ENCODE measurements at regions not wholly inside any gene's neighbourhood (a gene's known extent, or its start where the extent isn't known, plus 50 kb on each side); places are given as distances from the start of the nearest gene placed in this dataset.

- intact Hi-C loops (cut with DNase I): no loop called here
- 56 to 67% methylated on average over 1 of the region's 1 CpG for WGBS, 2 donors
- H3K36me3 ChIP-seq: no peaks in the 10 kb centered on the region
- no peak for ATAC-seq
- no peak overlapping the region for H3K4me3 ChIP-seq
- H3K27me3 ChIP-seq: no peaks in the 10 kb centered on the region
- no peaks in the 10 kb centered on the region for H3K4me1 ChIP-seq
- no peak overlapping the region for H3K27ac ChIP-seq
- FAIRE-seq: no peak
- no peak for TF ChIP-seq CTCF (IDR thresholded peaks at IDR 0.05)
- no peak for DNase-seq
- H3K9me3 ChIP-seq: no peaks in the 10 kb centered on the region
Observed at GRCh38 chr1:220385158-220385557, 112.9 kb upstream of the RAB3GAP2 start.

- Histone ChIP-seq H3K27ac (no peak overlapping the region), H3K4me1 (no peaks in the 10 kb centered on the region), H3K9me3 (no peaks in the 10 kb centered on the region), H3K4me3 (no peak overlapping the region), H3K36me3 (no peaks in the 10 kb centered on the region), H3K27me3 (no peaks in the 10 kb centered on the region)
- DNase-seq (no peak), FAIRE-seq (no peak), ATAC-seq (no peak)
- intact Hi-C loops (cut with DNase I): no loop called here
- WGBS, 2 donors: 70 to 85% methylated on average over 4 of the region's 4 CpGs
- no peak for TF ChIP-seq CTCF (IDR thresholded peaks at IDR 0.05)
Observed at GRCh38 chr1:220382994-220383393, 110.7 kb upstream of the RAB3GAP2 start.

- no peak for DNase-seq
- Histone ChIP-seq H3K9me3 (no peaks in the 10 kb centered on the region), H3K4me1 (no peaks in the 10 kb centered on the region), H3K36me3 (no peaks in the 10 kb centered on the region), H3K4me3 (no peak overlapping the region), H3K27ac (no peak overlapping the region), H3K27me3 (no peaks in the 10 kb centered on the region)
- intact Hi-C loops (cut with DNase I): no loop called here
- no peak for ATAC-seq
- no peak for FAIRE-seq
- 52 to 57% methylated on average over 3 of the region's 3 CpGs for WGBS, 2 donors
- no peak for TF ChIP-seq CTCF (IDR thresholded peaks at IDR 0.05)
Observed at GRCh38 chr1:220380885-220381284, 108.6 kb upstream of the RAB3GAP2 start.

- no peaks in the 10 kb centered on the region for H3K36me3 ChIP-seq
- DNase-seq: no peak
Observed at GRCh38 chr1:220378571-220379302, 106.5 kb upstream of the RAB3GAP2 start.

More at GRCh38 chr1:220378571-220379302, 106.5 kb upstream of the RAB3GAP2 start:
- intact Hi-C loops (cut with DNase I): no loop called here
- no peaks in the 10 kb centered on the region for H3K4me1 ChIP-seq
- H3K27me3 ChIP-seq: no peaks in the 10 kb centered on the region
- FAIRE-seq (no peak), ATAC-seq (no peak)
- TF ChIP-seq CTCF (IDR thresholded peaks at IDR 0.05): no peak
- WGBS, 2 donors: 43 to 52% methylated on average over 11 of the region's 11 CpGs
- no peak overlapping the region for H3K27ac ChIP-seq
- no peaks in the 10 kb centered on the region for H3K9me3 ChIP-seq
- no peak overlapping the region for H3K4me3 ChIP-seq
